ENCODE measurements at regions not wholly inside any gene's neighbourhood (a gene's known extent, or its start where the extent isn't known, plus 50 kb on each side); places are given as distances from the start of the nearest gene placed in this dataset.

GRCh38 chr5:165877475-165877874, 2372.1 kb downstream of the MAT2B start:
- Histone ChIP-seq H3K27me3 (ENCODE audit: control insufficient read depth in 3 of 3, insufficient read depth in 3 of 3, low read length in 3 of 3) (no peaks in the 10 kb centered on the region), H3K9me3 (ENCODE audit: control insufficient read depth in 3 of 3, low read length in 3 of 3) (no peaks in the 10 kb centered on the region), H3K27ac (ENCODE audit: low read depth, low read length) (no peak overlapping the region), H3K4me1 (ENCODE audit: control insufficient read depth in 3 of 3, insufficient read depth in 3 of 3, low read length in 3 of 3) (no peaks in the 10 kb centered on the region), H3K36me3 (ENCODE audit: control insufficient read depth in 3 of 3, insufficient read depth in 3 of 3, low read length in 3 of 3) (no peaks in the 10 kb centered on the region), H3K4me3 (ENCODE audit: low read length in 3 of 3) (no peak overlapping the region), H3K9ac (ENCODE audit: low read depth in 1 of 3, low read length in 3 of 3) (no peak overlapping the region)

DNA sequence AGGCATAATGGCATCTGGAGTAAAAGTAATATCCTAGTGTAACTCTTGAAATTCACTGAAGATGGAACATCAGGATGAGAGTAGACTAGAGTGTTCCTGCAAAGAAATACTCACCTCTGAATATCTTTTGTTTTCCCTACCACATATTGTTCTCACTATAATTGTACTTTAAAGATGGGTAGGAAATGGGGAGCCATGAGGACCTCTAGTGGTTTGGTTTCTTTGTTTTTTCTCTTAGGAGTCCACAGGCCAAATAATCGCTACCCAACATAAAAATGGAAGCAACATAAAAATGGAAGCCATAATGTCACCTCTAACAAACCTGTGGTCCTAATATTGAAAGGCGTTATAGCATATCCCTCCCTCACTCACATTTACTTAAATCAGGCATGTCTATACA, 2375.8 kb downstream of the MAT2B start:
- Histone ChIP-seq H3K27me3 (ENCODE audit: control insufficient read depth in 3 of 3, insufficient read depth in 3 of 3, low read length in 3 of 3) (no peaks in the 10 kb centered on the region), H3K4me1 (ENCODE audit: control insufficient read depth in 3 of 3, insufficient read depth in 3 of 3, low read length in 3 of 3) (no peaks in the 10 kb centered on the region), H3K9me3 (ENCODE audit: control insufficient read depth in 3 of 3, low read length in 3 of 3) (no peaks in the 10 kb centered on the region), H3K27ac (ENCODE audit: low read depth, low read length) (no peak overlapping the region), H3K4me3 (ENCODE audit: low read length in 3 of 3) (no peak overlapping the region), H3K36me3 (ENCODE audit: control insufficient read depth in 3 of 3, insufficient read depth in 3 of 3, low read length in 3 of 3) (no peaks in the 10 kb centered on the region), H3K9ac (ENCODE audit: low read depth in 1 of 3, low read length in 3 of 3) (no peak overlapping the region)

DNA sequence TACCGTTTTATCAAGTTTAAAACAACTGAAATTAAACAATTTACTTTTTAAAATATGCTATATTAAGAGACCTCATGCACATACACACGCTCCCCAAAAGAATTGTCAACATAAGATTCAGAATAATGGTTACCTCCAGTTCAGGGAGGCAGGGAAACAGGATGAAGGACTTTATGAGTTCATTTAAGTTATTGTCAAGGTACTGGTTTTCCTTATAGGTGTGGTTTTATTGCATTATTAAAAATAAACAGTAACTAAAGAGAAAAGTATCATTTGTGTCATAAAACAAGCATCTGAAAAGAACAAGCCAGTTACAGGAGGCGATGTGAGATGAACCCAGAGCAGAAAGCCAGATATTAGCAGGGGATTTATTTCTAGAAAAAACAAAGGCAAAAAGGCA, 2376.7 kb downstream of the MAT2B start:
- H3K9ac ChIP-seq (ENCODE audit: low read depth in 1 of 3, low read length in 3 of 3): no peak overlapping the region
- H3K27ac ChIP-seq (ENCODE audit: low read depth, low read length): no peak overlapping the region
- no peak overlapping the region for H3K4me3 ChIP-seq (ENCODE audit: low read length in 3 of 3)
- H3K4me1 ChIP-seq (ENCODE audit: control insufficient read depth in 3 of 3, insufficient read depth in 3 of 3, low read length in 3 of 3): no peaks in the 10 kb centered on the region
- no peaks in the 10 kb centered on the region for H3K36me3 ChIP-seq (ENCODE audit: control insufficient read depth in 3 of 3, insufficient read depth in 3 of 3, low read length in 3 of 3)
- H3K9me3 ChIP-seq (ENCODE audit: control insufficient read depth in 3 of 3, low read length in 3 of 3): peaks cover 0 to 4% (median 0%) of the 10 kb centered on the region in 3 donors
- H3K27me3 ChIP-seq (ENCODE audit: control insufficient read depth in 3 of 3, insufficient read depth in 3 of 3, low read length in 3 of 3): no peaks in the 10 kb centered on the region

DNA sequence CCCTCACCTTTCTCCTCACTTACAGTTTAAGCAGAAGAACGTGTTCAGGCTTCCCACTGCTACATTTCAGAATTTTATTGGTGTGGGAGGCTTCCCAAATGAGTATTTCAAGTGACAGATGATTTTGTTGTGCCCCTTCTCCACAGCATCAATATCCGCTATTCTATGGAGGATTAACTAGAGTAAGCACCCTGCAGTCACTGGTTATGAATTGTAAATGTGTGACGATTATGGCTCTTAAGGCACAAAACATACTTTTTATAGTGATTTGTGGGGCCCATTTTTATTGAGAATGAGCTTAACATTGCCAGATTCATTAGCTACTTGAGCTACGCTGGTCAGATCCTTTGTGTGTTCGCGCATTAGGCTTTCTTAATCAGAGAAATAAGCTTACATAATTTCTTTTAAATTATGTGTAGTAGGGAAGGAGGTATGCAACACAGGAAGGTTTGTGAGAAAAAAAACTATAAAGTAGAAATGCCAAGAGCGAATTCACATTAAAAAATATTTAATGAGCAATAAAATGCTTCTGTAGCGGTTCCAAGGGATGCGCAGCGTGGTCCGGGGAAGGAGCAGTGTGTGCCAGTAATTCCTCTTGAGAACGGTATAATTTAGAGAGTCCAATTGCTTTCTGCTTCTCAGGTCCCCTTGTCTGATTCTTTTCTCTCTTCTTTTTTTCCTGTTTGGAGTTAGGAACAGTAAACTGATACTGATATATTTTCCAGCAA, 2380.4 kb downstream of the MAT2B start:
- no peak overlapping the region for H3K9ac ChIP-seq (ENCODE audit: low read depth in 1 of 3, low read length in 3 of 3)
- H3K27me3 ChIP-seq (ENCODE audit: control insufficient read depth in 3 of 3, insufficient read depth in 3 of 3, low read length in 3 of 3): no peaks in the 10 kb centered on the region
- H3K9me3 ChIP-seq (ENCODE audit: control insufficient read depth in 3 of 3, low read length in 3 of 3): peaks cover 0 to 4% (median 0%) of the 10 kb centered on the region in 3 donors
- no peak overlapping the region for H3K27ac ChIP-seq (ENCODE audit: low read depth, low read length)
- no peaks in the 10 kb centered on the region for H3K4me1 ChIP-seq (ENCODE audit: control insufficient read depth in 3 of 3, insufficient read depth in 3 of 3, low read length in 3 of 3)
- no peak overlapping the region for H3K4me3 ChIP-seq (ENCODE audit: low read length in 3 of 3)
- H3K36me3 ChIP-seq (ENCODE audit: control insufficient read depth in 3 of 3, insufficient read depth in 3 of 3, low read length in 3 of 3): no peaks in the 10 kb centered on the region

- Histone ChIP-seq H3K9me3 (ENCODE audit: control insufficient read depth in 3 of 3, low read length in 3 of 3) (peaks cover 0 to 4% (median 0%) of the 10 kb centered on the region in 3 donors), H3K36me3 (ENCODE audit: control insufficient read depth in 3 of 3, insufficient read depth in 3 of 3, low read length in 3 of 3) (no peaks in the 10 kb centered on the region), H3K27ac (ENCODE audit: low read depth, low read length) (no peak overlapping the region), H3K9ac (ENCODE audit: low read depth in 1 of 3, low read length in 3 of 3) (no peak overlapping the region), H3K27me3 (ENCODE audit: control insufficient read depth in 3 of 3, insufficient read depth in 3 of 3, low read length in 3 of 3) (no peaks in the 10 kb centered on the region), H3K4me1 (ENCODE audit: control insufficient read depth in 3 of 3, insufficient read depth in 3 of 3, low read length in 3 of 3) (no peaks in the 10 kb centered on the region), H3K4me3 (ENCODE audit: low read length in 3 of 3) (no peak overlapping the region)
These were observed 2381.7 kb downstream of the MAT2B start for GRCh38 chr5:165887147-165887546.

DNA sequence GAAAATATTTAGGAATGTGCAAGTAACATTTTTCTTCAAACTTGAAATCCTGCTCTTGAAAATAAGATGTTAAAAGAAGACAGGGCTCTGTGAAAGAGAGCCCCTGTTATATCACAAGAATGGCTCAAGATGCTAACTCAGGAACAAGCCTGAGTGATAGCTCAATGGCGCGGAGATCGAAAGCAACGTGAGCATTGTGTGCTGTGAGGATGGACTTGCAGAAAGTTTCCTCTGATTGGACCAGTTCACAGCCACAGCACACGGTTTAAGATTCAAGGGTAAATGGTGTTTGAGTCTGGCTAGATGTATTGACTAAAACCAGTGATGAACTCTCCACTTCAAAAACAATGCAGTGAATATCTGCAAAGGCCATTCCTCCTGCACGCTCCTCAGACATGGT, 2387.0 kb downstream of the MAT2B start:
- H3K27ac ChIP-seq (ENCODE audit: low read depth, low read length): no peak overlapping the region
- H3K36me3 ChIP-seq (ENCODE audit: control insufficient read depth in 3 of 3, insufficient read depth in 3 of 3, low read length in 3 of 3): no peaks in the 10 kb centered on the region
- no peaks in the 10 kb centered on the region for H3K4me1 ChIP-seq (ENCODE audit: control insufficient read depth in 3 of 3, insufficient read depth in 3 of 3, low read length in 3 of 3)
- no peak overlapping the region for H3K4me3 ChIP-seq (ENCODE audit: low read length in 3 of 3)
- no peak overlapping the region for H3K9ac ChIP-seq (ENCODE audit: low read depth in 1 of 3, low read length in 3 of 3)
- no peaks in the 10 kb centered on the region for H3K9me3 ChIP-seq (ENCODE audit: control insufficient read depth in 3 of 3, low read length in 3 of 3)
- no peaks in the 10 kb centered on the region for H3K27me3 ChIP-seq (ENCODE audit: control insufficient read depth in 3 of 3, insufficient read depth in 3 of 3, low read length in 3 of 3)

DNA sequence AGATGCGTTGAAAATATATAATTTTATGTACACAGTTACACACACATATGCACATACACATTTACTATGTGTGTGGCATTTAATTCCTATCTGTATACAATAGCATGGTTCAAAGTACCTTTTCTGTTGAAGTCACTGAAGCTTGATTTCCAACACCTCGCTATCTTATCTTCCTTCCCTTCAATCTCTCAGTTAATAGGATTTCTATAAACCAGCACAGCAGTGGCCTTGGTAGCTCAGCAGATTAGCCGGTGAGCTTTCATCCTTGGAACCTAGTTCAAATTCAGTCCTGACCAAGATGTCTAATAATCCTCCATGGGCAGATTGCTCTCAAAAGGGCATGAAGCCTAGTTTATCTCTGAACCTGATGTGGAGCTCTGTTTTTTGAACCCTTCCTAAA, 2389.5 kb downstream of the MAT2B start:
- Histone ChIP-seq H3K9me3 (ENCODE audit: control insufficient read depth in 3 of 3, low read length in 3 of 3) (no peaks in the 10 kb centered on the region), H3K9ac (ENCODE audit: low read depth in 1 of 3, low read length in 3 of 3) (no peak overlapping the region), H3K36me3 (ENCODE audit: control insufficient read depth in 3 of 3, insufficient read depth in 3 of 3, low read length in 3 of 3) (no peaks in the 10 kb centered on the region), H3K4me1 (ENCODE audit: control insufficient read depth in 3 of 3, insufficient read depth in 3 of 3, low read length in 3 of 3) (no peaks in the 10 kb centered on the region), H3K27ac (ENCODE audit: low read depth, low read length) (no peak overlapping the region), H3K27me3 (ENCODE audit: control insufficient read depth in 3 of 3, insufficient read depth in 3 of 3, low read length in 3 of 3) (no peaks in the 10 kb centered on the region), H3K4me3 (ENCODE audit: low read length in 3 of 3) (no peak overlapping the region)

GRCh38 chr5:165903835-165904234, 2387.6 kb upstream of the WWC1 start:
- H3K4me3 ChIP-seq (ENCODE audit: low read length in 3 of 3): no peak overlapping the region
- no peak overlapping the region for H3K9ac ChIP-seq (ENCODE audit: low read depth in 1 of 3, low read length in 3 of 3)
- H3K4me1 ChIP-seq (ENCODE audit: control insufficient read depth in 3 of 3, insufficient read depth in 3 of 3, low read length in 3 of 3): no peaks in the 10 kb centered on the region
- H3K27ac ChIP-seq (ENCODE audit: low read depth, low read length): no peak overlapping the region
- no peaks in the 10 kb centered on the region for H3K9me3 ChIP-seq (ENCODE audit: control insufficient read depth in 3 of 3, low read length in 3 of 3)
- no peaks in the 10 kb centered on the region for H3K27me3 ChIP-seq (ENCODE audit: control insufficient read depth in 3 of 3, insufficient read depth in 3 of 3, low read length in 3 of 3)
- H3K36me3 ChIP-seq (ENCODE audit: control insufficient read depth in 3 of 3, insufficient read depth in 3 of 3, low read length in 3 of 3): no peaks in the 10 kb centered on the region

DNA sequence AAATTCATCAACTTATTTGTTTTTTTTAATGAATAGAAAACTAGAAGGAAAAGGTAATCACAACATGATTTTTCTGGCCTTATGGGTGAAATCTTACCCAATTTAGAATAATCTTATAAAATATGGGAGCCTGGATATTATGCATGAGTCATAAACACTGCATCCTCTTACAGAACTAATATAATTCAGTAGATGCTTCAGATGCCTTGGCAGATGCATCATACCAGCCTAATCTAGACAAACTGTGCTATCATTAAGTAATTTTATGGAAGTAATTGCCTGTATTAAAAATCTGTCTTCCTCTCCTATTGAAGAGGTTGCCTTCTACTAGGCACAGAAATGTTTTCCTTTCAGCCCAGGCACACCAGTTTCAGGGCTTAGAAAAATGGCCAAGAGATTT, 2384.6 kb upstream of the WWC1 start:
- no peak overlapping the region for H3K4me3 ChIP-seq (ENCODE audit: low read length in 3 of 3)
- no peaks in the 10 kb centered on the region for H3K9me3 ChIP-seq (ENCODE audit: control insufficient read depth in 3 of 3, low read length in 3 of 3)
- no peak overlapping the region for H3K9ac ChIP-seq (ENCODE audit: low read depth in 1 of 3, low read length in 3 of 3)
- H3K27me3 ChIP-seq (ENCODE audit: control insufficient read depth in 3 of 3, insufficient read depth in 3 of 3, low read length in 3 of 3): no peaks in the 10 kb centered on the region
- H3K27ac ChIP-seq (ENCODE audit: low read depth, low read length): no peak overlapping the region
- H3K36me3 ChIP-seq (ENCODE audit: control insufficient read depth in 3 of 3, insufficient read depth in 3 of 3, low read length in 3 of 3): no peaks in the 10 kb centered on the region
- H3K4me1 ChIP-seq (ENCODE audit: control insufficient read depth in 3 of 3, insufficient read depth in 3 of 3, low read length in 3 of 3): no peaks in the 10 kb centered on the region

DNA sequence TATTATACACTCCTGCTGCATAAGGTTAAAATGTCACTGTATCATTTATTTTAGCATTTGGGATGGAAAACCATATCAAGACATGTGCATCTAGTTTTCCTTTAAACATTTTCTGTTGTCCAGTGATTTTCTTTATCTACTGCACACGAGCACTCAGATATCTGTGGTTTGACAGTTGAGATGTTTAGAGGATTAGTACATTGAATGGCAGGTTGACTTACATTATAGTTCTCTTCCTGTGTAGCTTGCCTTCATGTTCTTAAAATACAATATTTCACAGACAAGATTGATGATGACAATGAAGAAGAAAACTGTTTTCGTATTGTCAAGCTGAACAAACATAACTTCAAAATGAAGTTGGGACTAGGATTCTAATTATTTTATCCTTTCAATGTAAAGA, 2378.4 kb upstream of the WWC1 start:
- H3K9ac ChIP-seq (ENCODE audit: low read depth in 1 of 3, low read length in 3 of 3): no peak overlapping the region
- no peaks in the 10 kb centered on the region for H3K27me3 ChIP-seq (ENCODE audit: control insufficient read depth in 3 of 3, insufficient read depth in 3 of 3, low read length in 3 of 3)
- H3K4me3 ChIP-seq (ENCODE audit: low read length in 3 of 3): no peak overlapping the region
- H3K36me3 ChIP-seq (ENCODE audit: control insufficient read depth in 3 of 3, insufficient read depth in 3 of 3, low read length in 3 of 3): no peaks in the 10 kb centered on the region
- no peak overlapping the region for H3K27ac ChIP-seq (ENCODE audit: low read depth, low read length)
- no peaks in the 10 kb centered on the region for H3K4me1 ChIP-seq (ENCODE audit: control insufficient read depth in 3 of 3, insufficient read depth in 3 of 3, low read length in 3 of 3)
- H3K9me3 ChIP-seq (ENCODE audit: control insufficient read depth in 3 of 3, low read length in 3 of 3): no peaks in the 10 kb centered on the region

Data from skeletal muscle tissue (tissue), 3 donors.